SU-DHL-6 (cell line): ENCODE measurements at regions not wholly inside any gene's neighbourhood (a gene's known extent, or its start where the extent isn't known, plus 50 kb on each side); places are given as distances from the start of the nearest gene placed in this dataset.

ENCODE experiments used
- CTCF ChIP-seq: fragments of 200-600 bp; sonication (generic); IDR thresholded peaks from one replicate; pipeline ENCODE4 v1.5.1; 2017; ENCODE audit warnings: antibody characterized with exemption, mild to moderate bottlenecking, low read length, moderate library complexity; ENCODE audit not compliant: insufficient read depth, poor library complexity, severe bottlenecking
- EZH2phosphoT487 ChIP-seq: fragments of 200-600 bp; sonication (generic), shearing (Covaris generic); conservative IDR thresholded peaks from 2 replicates; pipeline ENCODE4 v1.6.1; 2018; ENCODE audit warnings: mild to moderate bottlenecking, antibody characterized with exemption, low read length, moderate library complexity, mixed read lengths

- TF ChIP-seq CTCF (no peak), EZH2phosphoT487 (no peak)
These were observed 624.2 kb upstream of the SPRY2 start for GRCh38 chr13:80965097-80965496.
